ENCODE measurements at regions not wholly inside any gene's neighbourhood (a gene's known extent, or its start where the extent isn't known, plus 50 kb on each side); places are given as distances from the start of the nearest gene placed in this dataset.

- TF ChIP-seq CTCF (IDR thresholded peaks at IDR 0.05) (no peak), POLR2A (IDR thresholded peaks at IDR 0.05) (no peak)
Observed at GRCh38 chr2:212592695-212593094, 54.1 kb upstream of the ERBB4 start.
